ENCODE measurements at regions not wholly inside any gene's neighbourhood (a gene's known extent, or its start where the extent isn't known, plus 50 kb on each side); places are given as distances from the start of the nearest gene placed in this dataset.

DNA sequence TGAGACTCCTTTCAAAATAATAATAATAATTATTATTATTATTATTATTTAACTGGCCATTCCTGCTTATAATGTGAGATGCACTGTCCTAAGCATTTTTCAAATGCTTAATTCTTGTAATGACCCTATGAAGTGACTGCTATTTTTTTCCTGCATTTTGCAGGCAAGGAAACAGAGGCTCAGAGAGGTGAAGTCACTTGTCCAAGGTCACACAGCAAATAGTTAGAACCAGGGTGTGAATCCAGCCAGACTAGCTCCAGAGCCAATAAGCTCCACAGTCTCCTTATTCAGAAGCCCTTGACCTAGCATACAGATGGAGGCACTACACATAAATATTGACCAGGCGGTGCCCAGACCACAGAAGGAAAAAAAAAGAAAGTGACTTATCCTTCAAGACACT lies 77.5 kb upstream of the CACNA1A start:
- ChIA-PET CTCF (no interaction called here), POLR2A (no interaction called here)
- Mint-ChIP-seq H3K4me3 (no peak overlapping the region), H3K27me3 (peaks cover 2% of the 10 kb centered on the region), H3K9me3 (peaks cover 5% of the 10 kb centered on the region), H3K36me3 (ENCODE audit: low read depth) (no peaks in the 10 kb centered on the region), H3K4me1 (no peaks in the 10 kb centered on the region), H3K27ac (no peak overlapping the region)
- ATAC-seq (ENCODE audit: low read depth) (no peak), DNase-seq (no peak)
- intact Hi-C loops (cut with micrococcal nuclease): loop anchor here (10.0 kb wide), 1 partner anchor 519 kb away; no protein-coding TSS in a partner anchor
- TF ChIP-seq CTCF (IDR thresholded peaks at IDR 0.05): no peak

DNA sequence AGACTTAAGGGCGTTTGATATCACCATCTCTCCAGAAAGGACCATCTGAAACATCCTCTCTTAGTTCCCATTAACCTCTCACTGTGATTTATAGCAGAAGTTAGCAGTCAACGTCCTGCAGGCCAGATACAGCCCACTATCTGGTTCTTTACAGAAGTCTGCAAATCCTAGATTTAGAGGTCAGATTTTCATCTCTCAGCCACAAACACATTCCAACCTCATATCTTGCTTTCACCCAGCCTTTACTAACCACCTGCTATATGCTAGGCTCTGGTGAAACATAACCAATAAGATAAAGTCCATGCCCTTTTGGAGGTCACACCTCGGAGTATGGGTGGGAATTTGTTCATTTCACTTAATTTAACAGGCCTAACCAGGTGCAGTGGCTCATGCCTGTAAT lies 76.8 kb upstream of the CACNA1A start:
- H3K27ac Mint-ChIP-seq: no peak overlapping the region
- ATAC-seq (ENCODE audit: low read depth) (no peak), DNase-seq (no peak)
- H3K4me3 Mint-ChIP-seq: no peak overlapping the region
- ChIA-PET POLR2A (no interaction called here), CTCF (no interaction called here)
- no peak for TF ChIP-seq CTCF (IDR thresholded peaks at IDR 0.05)
- peaks cover 8% of the 10 kb centered on the region for H3K9me3 Mint-ChIP-seq
- peaks cover 2% of the 10 kb centered on the region for H3K27me3 Mint-ChIP-seq
- intact Hi-C loops (cut with micrococcal nuclease): loop anchor here (10.0 kb wide), 1 partner anchor 518 kb away; no protein-coding TSS in a partner anchor
- H3K36me3 Mint-ChIP-seq (ENCODE audit: low read depth): no peaks in the 10 kb centered on the region
- H3K4me1 Mint-ChIP-seq: no peaks in the 10 kb centered on the region

GRCh38 chr19:13581576-13581975 lies 75.3 kb upstream of the CACNA1A start:
- Mint-ChIP-seq H3K36me3 (ENCODE audit: low read depth) (peaks cover 2% of the 10 kb centered on the region), H3K4me3 (no peak overlapping the region), H3K27me3 (peaks cover 4% of the 10 kb centered on the region), H3K27ac (no peak overlapping the region), H3K4me1 (no peaks in the 10 kb centered on the region), H3K9me3 (peaks cover 21% of the 10 kb centered on the region)
- no peak for TF ChIP-seq CTCF (IDR thresholded peaks at IDR 0.05)
- intact Hi-C loops (cut with micrococcal nuclease): loop anchor here (10.0 kb wide), 1 partner anchor 517 kb away; no protein-coding TSS in a partner anchor
- ChIA-PET CTCF (no interaction called here), POLR2A (no interaction called here)
- DNase-seq: no peak
- no peak for ATAC-seq (ENCODE audit: low read depth)

DNA sequence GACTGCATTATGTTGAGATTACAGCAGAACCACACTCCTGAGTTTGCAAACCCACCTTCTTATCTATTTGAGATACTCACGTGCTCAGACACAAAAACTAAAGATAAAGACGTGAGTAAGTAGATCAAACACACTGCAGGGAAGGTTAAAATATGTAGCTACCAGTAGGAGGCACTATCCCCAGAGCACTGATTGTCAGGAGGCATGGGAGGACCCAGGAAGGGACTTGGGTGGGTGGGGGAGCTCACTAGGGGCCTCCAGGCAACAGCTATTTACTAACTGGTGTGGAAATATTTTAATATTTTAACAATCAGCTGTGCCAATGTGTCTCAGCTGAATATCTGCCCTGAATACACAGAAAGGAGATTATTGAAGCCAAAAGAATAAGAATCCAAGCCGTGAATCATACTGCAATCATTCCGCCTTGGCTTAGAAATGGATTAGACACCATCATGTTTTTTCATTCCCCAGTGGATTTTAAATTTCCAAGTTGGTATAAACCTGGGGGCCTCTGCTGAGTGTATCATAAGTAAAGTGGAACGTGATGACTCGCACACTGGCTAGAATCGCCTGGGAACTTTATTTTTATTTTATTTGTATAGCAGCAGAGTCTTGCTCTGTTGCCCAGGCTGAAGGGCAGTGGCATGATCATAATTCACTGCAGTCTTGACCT lies 73.2 kb upstream of the CACNA1A start:
- ATAC-seq (ENCODE audit: low read depth): no peak
- no peak for DNase-seq
- ChIA-PET POLR2A (no interaction called here), CTCF (interaction anchor here (1.3 to 1.5 kb wide), 2 partner anchors 10 to 295 kb away, joined by 3 read pairs; no protein-coding TSS in a partner anchor)
- peaks cover 28% of the 10 kb centered on the region for H3K9me3 Mint-ChIP-seq
- no peaks in the 10 kb centered on the region for H3K4me1 Mint-ChIP-seq
- no peak overlapping the region for H3K27ac Mint-ChIP-seq
- no peak overlapping the region for H3K4me3 Mint-ChIP-seq
- peaks cover 7% of the 10 kb centered on the region for H3K27me3 Mint-ChIP-seq
- intact Hi-C loops (cut with micrococcal nuclease): loop anchor here (10.0 kb wide), 1 partner anchor 515 kb away; no protein-coding TSS in a partner anchor
- TF ChIP-seq CTCF (IDR thresholded peaks at IDR 0.05): no peak
- peaks cover 2% of the 10 kb centered on the region for H3K36me3 Mint-ChIP-seq (ENCODE audit: low read depth)

- ChIA-PET CTCF (no interaction called here), POLR2A (no interaction called here)
- no peak overlapping the region for H3K27ac Mint-ChIP-seq
- no peak for ATAC-seq (ENCODE audit: low read depth)
- peaks cover 10% of the 10 kb centered on the region for H3K27me3 Mint-ChIP-seq
- peaks cover 2% of the 10 kb centered on the region for H3K36me3 Mint-ChIP-seq (ENCODE audit: low read depth)
- TF ChIP-seq CTCF (IDR thresholded peaks at IDR 0.05): no peak
- intact Hi-C loops (cut with micrococcal nuclease): no loop called here
- no peaks in the 10 kb centered on the region for H3K4me1 Mint-ChIP-seq
- no peak overlapping the region for H3K4me3 Mint-ChIP-seq
- peaks cover 28% of the 10 kb centered on the region for H3K9me3 Mint-ChIP-seq
- DNase-seq: no peak
These were observed 70.4 kb upstream of the CACNA1A start for GRCh38 chr19:13576726-13577125.

All from activated B cell treated with CpG ODN at 0.5 μM for 24 hours (primary cell).